T-cell (primary cell): ENCODE measurements at regions not wholly inside any gene's neighbourhood (a gene's known extent, or its start where the extent isn't known, plus 50 kb on each side); places are given as distances from the start of the nearest gene placed in this dataset.

Source experiments
- ATAC-seq, 4 experiments: fragments of 200-7000 bp in 3 of 4; fragments of 150-1000 bp in 1 of 4; cut with Tn5 transposase; replicated peaks in 1 of 4; 1 replicate in 3 of 4; 2 replicates in 1 of 4; pipeline ENCODE4 v1.10.0; 2021; ENCODE audit warnings: moderate library complexity in 3 of 4, mild to moderate bottlenecking in 2 of 4, moderate number of reproducible peaks in 1 of 4
- CTCF ChIA-PET, 2 donors: fragments of 300-600 bp; sonication (Branson Sonifier 250); formaldehyde crosslinking; loops; one replicate each; lab custom pipeline; 2022; ENCODE audit warnings: antibody characterized with exemption in 2 of 2; lab: Charles Lee
- POLR2A ChIA-PET, 2 donors: fragments of 300-600 bp; sonication (Branson Sonifier 250); formaldehyde crosslinking; loops; one replicate each; lab custom pipeline; 2022; ENCODE audit warnings: antibody characterized with exemption in 2 of 2; lab: Charles Lee
- DNase-seq, 35 experiments: peaks; one replicate each; pipeline versions ENCODE4 v3.0.0 to v3.0.0-alpha.2; 2013 to 2023
- H3K27ac ChIP-seq: one replicate; pipeline ENCODE4 v1.5.1; 2013; ENCODE audit warnings: low read length
- H3K27me3 ChIP-seq, 2 experiments: replicated peaks in 1 of 2; 1 replicate in 1 of 2; 2 replicates in 1 of 2; pipeline versions ENCODE4 v1.6.1 to v1.7.0; 2013; ENCODE audit warnings: low read length in 1 of 2, mixed read lengths in 1 of 2; ENCODE audit not compliant: control insufficient read depth in 2 of 2, insufficient read depth in 2 of 2; ENCODE audit errors: extremely low read depth in 1 of 2
- H3K36me3 ChIP-seq, 2 donors: 1 replicate in 1 of 2; 2 replicates in 1 of 2; pipeline versions ENCODE4 v1.6.1 to v1.7.0; 2013; ENCODE audit warnings: low read length in 1 of 2; ENCODE audit not compliant: control insufficient read depth in 2 of 2, insufficient read depth in 1 of 2; ENCODE audit errors: extremely low read depth in 1 of 2
- H3K4me1 ChIP-seq, 2 experiments: 1 replicate in 1 of 2; 2 replicates in 1 of 2; pipeline versions ENCODE4 v1.6.1 to v1.7.0; 2013; ENCODE audit warnings: low read length in 2 of 2, mixed read lengths in 1 of 2; ENCODE audit not compliant: insufficient read depth in 2 of 2, control insufficient read depth in 1 of 2; ENCODE audit errors: extremely low read depth in 1 of 2
- H3K4me3 ChIP-seq, 2 donors: 1 replicate in 1 of 2; 2 replicates in 1 of 2; pipeline versions ENCODE4 v1.5.1 to v1.7.0; 2013; ENCODE audit warnings: mild to moderate bottlenecking in 2 of 2, low read length in 1 of 2, moderate library complexity in 1 of 2; ENCODE audit not compliant: control insufficient read depth in 1 of 2; ENCODE audit errors: extremely low read depth in 1 of 2
- H3K9me3 ChIP-seq: 2 replicates; pipeline ENCODE4 v1.7.0; 2013
- H3K27ac Mint-ChIP-seq, 2 donors: one replicate each; pipeline ENCODE4 v1.8.0; 2020 to 2021; ENCODE audit warnings: mild to moderate bottlenecking in 2 of 2, mixed read lengths in 2 of 2
- H3K27me3 Mint-ChIP-seq, 2 donors: one replicate each; pipeline ENCODE4 v1.8.0; 2021 to 2022; ENCODE audit warnings: mixed read lengths in 2 of 2
- H3K36me3 Mint-ChIP-seq: one replicate; pipeline ENCODE4 v1.8.0; 2021; ENCODE audit warnings: mixed read lengths
- H3K4me1 Mint-ChIP-seq, 3 donors: one replicate each; pipeline ENCODE4 v1.8.0; 2020 to 2022; ENCODE audit warnings: mixed read lengths in 3 of 3, mild to moderate bottlenecking in 1 of 3
- H3K4me3 Mint-ChIP-seq, 3 donors: one replicate each; pipeline ENCODE4 v1.8.0; 2020 to 2022; ENCODE audit warnings: mild to moderate bottlenecking in 3 of 3, mixed read lengths in 3 of 3, moderate library complexity in 3 of 3
- H3K9me3 Mint-ChIP-seq, 3 donors: one replicate each; pipeline ENCODE4 v1.8.0; 2020 to 2022; ENCODE audit warnings: mixed read lengths in 3 of 3
- WGBS: methylation state at CpG from one replicate; pipeline ENCODE4 v1.1.5; 2013; ENCODE audit warnings: missing lambda C conversion rate; ENCODE audit not compliant: insufficient coverage; 5-methylcytosine and 5-hydroxymethylcytosine counted together

GRCh38 chr6:145373826-145374225 is 361.5 kb downstream of the EPM2A start:
- no CpG with 5 or more reads among the region's 1 CpG for WGBS
- H3K4me3 ChIP-seq = no peak overlapping the region
- ATAC-seq (no peak), DNase-seq (no peak)
- Mint-ChIP-seq H3K4me3 (no peak overlapping the region), H3K9me3 (peaks cover 0 to 6% (median 2%) of the 10 kb centered on the region in 3 donors), H3K36me3 (no peaks in the 10 kb centered on the region), H3K27me3 (peaks cover 0 to 3% of the 10 kb centered on the region in 2 donors), H3K4me1 (peaks cover 7 to 14% (median 9%) of the 10 kb centered on the region in 3 donors), H3K27ac (no peak overlapping the region)
- peaks cover 0 to 3% of the 10 kb centered on the region in 2 experiments for H3K4me1 ChIP-seq
- peaks cover 0 to 5% of the 10 kb centered on the region in 2 experiments for H3K27me3 ChIP-seq
- ChIA-PET CTCF (interaction anchor here in 1 of 2 donors (0.5 kb wide), 1 partner anchor 491 kb away, joined by 3 read pairs; no protein-coding TSS in a partner anchor), POLR2A (no interaction called here)
- H3K27ac ChIP-seq = no peak overlapping the region
- no peaks in the 10 kb centered on the region for H3K36me3 ChIP-seq
- no peaks in the 10 kb centered on the region for H3K9me3 ChIP-seq

- Mint-ChIP-seq H3K27ac (no peak overlapping the region), H3K4me1 (peaks cover 7 to 14% (median 9%) of the 10 kb centered on the region in 3 donors), H3K27me3 (peaks cover 0 to under 1% of the 10 kb centered on the region in 2 donors), H3K36me3 (no peaks in the 10 kb centered on the region), H3K9me3 (peaks cover 0 to 6% (median 2%) of the 10 kb centered on the region in 3 donors), H3K4me3 (no peak overlapping the region)
- ChIA-PET CTCF (no interaction called here), POLR2A (no interaction called here)
- no peak overlapping the region for H3K27ac ChIP-seq
- no peaks in the 10 kb centered on the region for H3K36me3 ChIP-seq
- no peak for DNase-seq
- H3K4me3 ChIP-seq = no peak overlapping the region
- no CpG with 5 or more reads among the region's 1 CpG for WGBS
- peaks cover 0 to 3% of the 10 kb centered on the region in 2 experiments for H3K4me1 ChIP-seq
- peaks cover 0 to 5% of the 10 kb centered on the region in 2 experiments for H3K27me3 ChIP-seq
- H3K9me3 ChIP-seq = no peaks in the 10 kb centered on the region
- no peak for ATAC-seq
Observed at GRCh38 chr6:145374570-145374969, 360.8 kb downstream of the EPM2A start.

GRCh38 chr6:145375502-145375901 is 359.8 kb downstream of the EPM2A start:
- no peak for ATAC-seq
- POLR2A ChIA-PET = no interaction called here
- H3K36me3 Mint-ChIP-seq = no peaks in the 10 kb centered on the region

GRCh38 chr6:145380186-145380585 is 355.1 kb downstream of the EPM2A start:
- Histone ChIP-seq H3K4me3 (no peak overlapping the region), H3K9me3 (no peaks in the 10 kb centered on the region), H3K27me3 (peaks cover 0 to 5% of the 10 kb centered on the region in 2 experiments), H3K27ac (no peak overlapping the region), H3K4me1 (no peaks in the 10 kb centered on the region), H3K36me3 (no peaks in the 10 kb centered on the region)
- ChIA-PET POLR2A (no interaction called here), CTCF (no interaction called here)
- Mint-ChIP-seq H3K4me3 (no peak overlapping the region), H3K27ac (no peak overlapping the region), H3K36me3 (no peaks in the 10 kb centered on the region), H3K27me3 (peaks cover 0 to 1% of the 10 kb centered on the region in 2 donors), H3K9me3 (peaks cover 0 to 6% (median 2%) of the 10 kb centered on the region in 3 donors), H3K4me1 (no peaks in the 10 kb centered on the region)
- no peak for DNase-seq
- no CpG with 5 or more reads among the region's 1 CpG for WGBS
- no peak for ATAC-seq

More at GRCh38 chr6:145375502-145375901, 359.8 kb downstream of the EPM2A start:
- Histone ChIP-seq H3K36me3 (no peaks in the 10 kb centered on the region), H3K27ac (no peak overlapping the region), H3K4me1 (peaks cover 0 to 3% of the 10 kb centered on the region in 2 experiments), H3K27me3 (peaks cover 0 to 5% of the 10 kb centered on the region in 2 experiments), H3K9me3 (no peaks in the 10 kb centered on the region), H3K4me3 (no peak overlapping the region)
- Mint-ChIP-seq H3K27me3 (no peaks in the 10 kb centered on the region), H3K4me3 (no peak overlapping the region), H3K9me3 (peaks cover 0 to 6% (median 2%) of the 10 kb centered on the region in 3 donors), H3K27ac (no peak overlapping the region), H3K4me1 (peaks cover 7 to 14% (median 9%) of the 10 kb centered on the region in 3 donors)
- CTCF ChIA-PET = no interaction called here
- DNase-seq = no peak
- no CpG with 5 or more reads among the region's 4 CpGs for WGBS

GRCh38 chr6:145381941-145382340 is 353.4 kb downstream of the EPM2A start:
- no peak overlapping the region for H3K27ac Mint-ChIP-seq
- H3K4me1 Mint-ChIP-seq = no peaks in the 10 kb centered on the region
- Histone ChIP-seq H3K36me3 (no peaks in the 10 kb centered on the region), H3K27me3 (peaks cover 0 to 5% of the 10 kb centered on the region in 2 experiments), H3K27ac (no peak overlapping the region), H3K9me3 (no peaks in the 10 kb centered on the region), H3K4me1 (no peaks in the 10 kb centered on the region), H3K4me3 (no peak overlapping the region)
- WGBS = no CpG with 5 or more reads among the region's 3 CpGs
- CTCF ChIA-PET = no interaction called here
- DNase-seq (no peak), ATAC-seq (no peak)
- H3K36me3 Mint-ChIP-seq = no peaks in the 10 kb centered on the region
- POLR2A ChIA-PET = no interaction called here
- H3K9me3 Mint-ChIP-seq = peaks cover 0 to 6% (median 2%) of the 10 kb centered on the region in 3 donors
- H3K4me3 Mint-ChIP-seq = no peak overlapping the region
- peaks cover 0 to 1% of the 10 kb centered on the region in 2 donors for H3K27me3 Mint-ChIP-seq

- no peaks in the 10 kb centered on the region for H3K4me1 Mint-ChIP-seq
- H3K9me3 ChIP-seq = no peaks in the 10 kb centered on the region
- CTCF ChIA-PET = no interaction called here
- H3K4me1 ChIP-seq = no peaks in the 10 kb centered on the region
- DNase-seq (no peak), ATAC-seq (no peak)
- H3K27ac ChIP-seq = no peak overlapping the region
- H3K27ac Mint-ChIP-seq = no peak overlapping the region
- H3K27me3 ChIP-seq = peaks cover 0 to 3% of the 10 kb centered on the region in 2 experiments
- H3K36me3 ChIP-seq = no peaks in the 10 kb centered on the region
- H3K4me3 ChIP-seq = no peak overlapping the region
- POLR2A ChIA-PET = no interaction called here
- WGBS = 81% methylated on average over 2 of the region's 3 CpGs
- H3K4me3 Mint-ChIP-seq = no peak overlapping the region
- H3K36me3 Mint-ChIP-seq = no peaks in the 10 kb centered on the region
- peaks cover 0 to 1% of the 10 kb centered on the region in 2 donors for H3K27me3 Mint-ChIP-seq
- peaks cover 0 to 3% (median 0%) of the 10 kb centered on the region in 3 donors for H3K9me3 Mint-ChIP-seq
Observed at GRCh38 chr6:145383428-145383827, 351.9 kb downstream of the EPM2A start.
